NOMO-1 treated with DMSO at 0.1 percent for 48 hours (cell line): ENCODE measurements at regions not wholly inside any gene's neighbourhood (a gene's known extent, or its start where the extent isn't known, plus 50 kb on each side); places are given as distances from the start of the nearest gene placed in this dataset.
"Not testable (repeated sequence)": the region's sequence is repeated elsewhere in the genome, so short reads cannot be mapped to it uniquely, and the experiment has no call there.

ENCODE experiments used
- DNase-seq: peaks from one replicate; lab custom pipeline; 2025; ENCODE audit not compliant: unreplicated experiment; lab: John Stamatoyannopoulos, UW

GRCh38 chr4:181077341-181077740, 1165.9 kb upstream of the TENM3 start:
- no peak for DNase-seq

GRCh38 chr4:181078196-181078595, 1165.0 kb upstream of the TENM3 start:
- DNase-seq: no peak

GRCh38 chr4:181083757-181084361, 1159.3 kb upstream of the TENM3 start:
- no peak for DNase-seq

GRCh38 chr4:181085557-181085956, 1157.6 kb upstream of the TENM3 start:
- DNase-seq: no peak

- no peak for DNase-seq
Measured at GRCh38 chr4:181105487-181105886, 1137.7 kb upstream of the TENM3 start.

GRCh38 chr4:181106398-181106797, 1136.8 kb upstream of the TENM3 start:
- no peak for DNase-seq

- DNase-seq: no peak
Measured at GRCh38 chr4:181108237-181108636, 1135.0 kb upstream of the TENM3 start.

GRCh38 chr4:181119186-181119585, 1124.0 kb upstream of the TENM3 start:
- DNase-seq: no peak

GRCh38 chr4:181121733-181122132, 1121.5 kb upstream of the TENM3 start:
- no peak for DNase-seq

- no peak for DNase-seq
Measured at GRCh38 chr4:181127171-181127570, 1116.0 kb upstream of the TENM3 start.

GRCh38 chr4:181130317-181130716, 1112.9 kb upstream of the TENM3 start:
- DNase-seq: not testable (repeated sequence)

GRCh38 chr4:181137351-181137750, 1105.9 kb upstream of the TENM3 start:
- no peak for DNase-seq

- no peak for DNase-seq
Measured at GRCh38 chr4:181138116-181138515, 1105.1 kb upstream of the TENM3 start.

GRCh38 chr4:181140037-181140603, 1103.1 kb upstream of the TENM3 start:
- DNase-seq: no peak

GRCh38 chr4:181143250-181143854, 1099.8 kb upstream of the TENM3 start:
- peak; percentile 13 for DNase-seq

- DNase-seq: no peak
Measured at GRCh38 chr4:181146051-181146450, 1097.2 kb upstream of the TENM3 start.

- no peak for DNase-seq
Measured at GRCh38 chr4:181147416-181147951, 1095.7 kb upstream of the TENM3 start.

- no peak for DNase-seq
Measured at GRCh38 chr4:181148470-181148869, 1094.7 kb upstream of the TENM3 start.

- no peak for DNase-seq
Measured at GRCh38 chr4:181150191-181150590, 1093.0 kb upstream of the TENM3 start.

- no peak for DNase-seq
Measured at GRCh38 chr4:181151856-181152255, 1091.3 kb upstream of the TENM3 start.

- no peak for DNase-seq
Measured at GRCh38 chr4:181157647-181158046, 1085.6 kb upstream of the TENM3 start.

- DNase-seq: no peak
Measured at GRCh38 chr4:181158971-181159370, 1084.2 kb upstream of the TENM3 start.
